K562 (cell line): ENCODE measurements at regions not wholly inside any gene's neighbourhood (a gene's known extent, or its start where the extent isn't known, plus 50 kb on each side); places are given as distances from the start of the nearest gene placed in this dataset.

Experiments used
- BRD4 ChIP-seq: fragments of 200-600 bp; sonication (generic); IDR thresholded peaks from 2 replicates; pipeline ENCODE4 v1.6.1; 2017; ENCODE audit warnings: inconsistent platforms
- CUX1 ChIP-seq: fragments of 200-800 bp; sonication (Bioruptor generic); IDR thresholded peaks from 2 replicates; pipeline ENCODE4 v1.6.1; 2016; ENCODE audit warnings: missing genetic modification characterization, missing compliant biosample characterization
- DMBX1 ChIP-seq: fragments of 250-450 bp; sonication (Bioruptor Pico); IDR thresholded peaks from 2 replicates; pipeline ENCODE4 v1.8.0; 2022; ENCODE audit warnings: inconsistent platforms, mild to moderate bottlenecking, moderate library complexity, borderline replicate concordance
- ELF4 ChIP-seq: fragments of 450-650 bp; formaldehyde crosslinking; IDR thresholded peaks from 2 replicates; pipeline ENCODE4 v1.4.0; 2022; ENCODE audit warnings: missing genetic modification characterization
- NR1H2 ChIP-seq: sonication (generic); formaldehyde crosslinking; IDR thresholded peaks from 2 replicates; pipeline ENCODE4 v1.4.0; 2020; ENCODE audit warnings: mild to moderate bottlenecking, missing genetic modification reagents
- NR2C2 ChIP-seq, 2 experiments: fragments of 200-800 bp in 1 of 2; sonication (Bioruptor generic) in 1 of 2; sonication (generic) in 1 of 2; formaldehyde crosslinking in 1 of 2; IDR thresholded peaks; 2 replicates each; pipeline versions ENCODE4 v1.6.1 to v1.8.0; 2016 to 2022; ENCODE audit warnings: mild to moderate bottlenecking in 1 of 2, missing compliant biosample characterization in 1 of 2, missing genetic modification characterization in 1 of 2, missing genetic modification reagents in 1 of 2
- RHOXF2B ChIP-seq: fragments of 250-450 bp; sonication (Bioruptor Pico); conservative IDR thresholded peaks from 2 replicates; pipeline ENCODE4 v1.5.1; 2021
- RNF2 ChIP-seq: sonication (generic); IDR thresholded peaks from 2 replicates; pipeline ENCODE4 v1.6.1; 2016
- THRA ChIP-seq: fragments of 450-650 bp; IDR thresholded peaks from 2 replicates; pipeline ENCODE4 v1.6.1; 2017; ENCODE audit warnings: mild to moderate bottlenecking, moderate library complexity
- ZNF239 ChIP-seq: fragments of 250-450 bp; sonication (Bioruptor Pico); IDR thresholded peaks from 2 replicates; pipeline ENCODE4 v1.4.0; 2020; ENCODE audit warnings: mild to moderate bottlenecking
- ZNF589 ChIP-seq: fragments of 200-800 bp; sonication (Bioruptor generic); IDR thresholded peaks from 2 replicates; pipeline ENCODE4 v1.6.1; 2016; ENCODE audit warnings: low read depth, missing genetic modification characterization, missing compliant biosample characterization
- ZNF644 ChIP-seq: fragments of 200-800 bp; sonication (Bioruptor generic); IDR thresholded peaks from 2 replicates; pipeline ENCODE4 v1.6.1; 2016; ENCODE audit warnings: low read depth, missing genetic modification characterization, missing compliant biosample characterization
- TF ChIP-seq, protein P1 (sequence below): fragments of 450-650 bp; IDR thresholded peaks from 2 replicates; pipeline ENCODE4 v1.6.1; 2017; ENCODE audit warnings: antibody characterized with exemption, mild to moderate bottlenecking
- TF ChIP-seq, protein P2 (sequence below), 2 experiments: fragments of 250-450 bp in 1 of 2; fragments of 450-650 bp in 1 of 2; sonication (Bioruptor Pico) in 1 of 2; IDR thresholded peaks; 2 replicates each; pipeline versions ENCODE4 v1.6.1 to v1.8.0; 2016 to 2021; ENCODE audit warnings: mild to moderate bottlenecking in 2 of 2, moderate library complexity in 2 of 2, missing compliant biosample characterization in 1 of 2, missing genetic modification characterization in 1 of 2

GRCh38 chr6:146894624-146895023 lies 295.9 kb downstream of the ADGB start (continued):
- TF ChIP-seq RNF2 = 0 out of 2 replicates have a peak, but pooled peaks have one; percentile 35
- TF ChIP-seq DMBX1 (CRISPR knock-in tag) = no peak; the same call in 1 of the 2 replicates
- 0 out of 2 replicates have a peak, but pooled peaks have one; percentile 23 for TF ChIP-seq ELF4 (CRISPR knock-in tag)
- no peak for TF ChIP-seq BRD4
- TF ChIP-seq ZNF644 (tag) = 0 out of 2 replicates have a peak, but pooled peaks have one; percentile 15
- peak; percentile 7; the same call in 1 of the 2 replicates for TF ChIP-seq ZNF239 (CRISPR knock-in tag)
- no peak for TF ChIP-seq NR2C2 (CRISPR knock-in tag; IDR thresholded peaks at IDR 0.05)
- TF ChIP-seq NR2C2 (tag; IDR thresholded peaks at IDR 0.05) = peak; percentile 66
- TF ChIP-seq RHOXF2B = 0 out of 2 replicates have a peak, but pooled peaks have one; percentile 13
- TF ChIP-seq ZNF589 (CRISPR knock-in tag) = 0 out of 2 replicates have a peak, but pooled peaks have one; percentile 25
- peak; percentile 78; the same call in 1 of the 2 replicates for TF ChIP-seq CUX1 (CRISPR knock-in tag)
- 0 out of 2 replicates have a peak, but pooled peaks have one; percentile 35 for TF ChIP-seq NR1H2
- TF ChIP-seq, protein P1, sequence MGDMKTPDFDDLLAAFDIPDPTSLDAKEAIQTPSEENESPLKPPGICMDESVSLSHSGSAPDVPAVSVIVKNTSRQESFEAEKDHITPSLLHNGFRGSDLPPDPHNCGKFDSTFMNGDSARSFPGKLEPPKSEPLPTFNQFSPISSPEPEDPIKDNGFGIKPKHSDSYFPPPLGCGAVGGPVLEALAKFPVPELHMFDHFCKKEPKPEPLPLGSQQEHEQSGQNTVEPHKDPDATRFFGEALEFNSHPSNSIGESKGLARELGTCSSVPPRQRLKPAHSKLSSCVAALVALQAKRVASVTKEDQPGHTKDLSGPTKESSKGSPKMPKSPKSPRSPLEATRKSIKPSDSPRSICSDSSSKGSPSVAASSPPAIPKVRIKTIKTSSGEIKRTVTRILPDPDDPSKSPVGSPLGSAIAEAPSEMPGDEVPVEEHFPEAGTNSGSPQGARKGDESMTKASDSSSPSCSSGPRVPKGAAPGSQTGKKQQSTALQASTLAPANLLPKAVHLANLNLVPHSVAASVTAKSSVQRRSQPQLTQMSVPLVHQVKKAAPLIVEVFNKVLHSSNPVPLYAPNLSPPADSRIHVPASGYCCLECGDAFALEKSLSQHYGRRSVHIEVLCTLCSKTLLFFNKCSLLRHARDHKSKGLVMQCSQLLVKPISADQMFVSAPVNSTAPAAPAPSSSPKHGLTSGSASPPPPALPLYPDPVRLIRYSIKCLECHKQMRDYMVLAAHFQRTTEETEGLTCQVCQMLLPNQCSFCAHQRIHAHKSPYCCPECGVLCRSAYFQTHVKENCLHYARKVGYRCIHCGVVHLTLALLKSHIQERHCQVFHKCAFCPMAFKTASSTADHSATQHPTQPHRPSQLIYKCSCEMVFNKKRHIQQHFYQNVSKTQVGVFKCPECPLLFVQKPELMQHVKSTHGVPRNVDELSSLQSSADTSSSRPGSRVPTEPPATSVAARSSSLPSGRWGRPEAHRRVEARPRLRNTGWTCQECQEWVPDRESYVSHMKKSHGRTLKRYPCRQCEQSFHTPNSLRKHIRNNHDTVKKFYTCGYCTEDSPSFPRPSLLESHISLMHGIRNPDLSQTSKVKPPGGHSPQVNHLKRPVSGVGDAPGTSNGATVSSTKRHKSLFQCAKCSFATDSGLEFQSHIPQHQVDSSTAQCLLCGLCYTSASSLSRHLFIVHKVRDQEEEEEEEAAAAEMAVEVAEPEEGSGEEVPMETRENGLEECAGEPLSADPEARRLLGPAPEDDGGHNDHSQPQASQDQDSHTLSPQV = peak; percentile 59
- TF ChIP-seq, protein P2, sequence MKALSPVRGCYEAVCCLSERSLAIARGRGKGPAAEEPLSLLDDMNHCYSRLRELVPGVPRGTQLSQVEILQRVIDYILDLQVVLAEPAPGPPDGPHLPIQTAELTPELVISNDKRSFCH (CRISPR knock-in tag; IDR thresholded peaks at IDR 0.05) = no peak
- TF ChIP-seq, protein P2 (tag; IDR thresholded peaks at IDR 0.05) = peak; percentile 33; the same call in 1 of the 2 replicates
- no peak for TF ChIP-seq THRA
